ENCODE measurements at regions not wholly inside any gene's neighbourhood (a gene's known extent, or its start where the extent isn't known, plus 50 kb on each side); places are given as distances from the start of the nearest gene placed in this dataset.

DNA sequence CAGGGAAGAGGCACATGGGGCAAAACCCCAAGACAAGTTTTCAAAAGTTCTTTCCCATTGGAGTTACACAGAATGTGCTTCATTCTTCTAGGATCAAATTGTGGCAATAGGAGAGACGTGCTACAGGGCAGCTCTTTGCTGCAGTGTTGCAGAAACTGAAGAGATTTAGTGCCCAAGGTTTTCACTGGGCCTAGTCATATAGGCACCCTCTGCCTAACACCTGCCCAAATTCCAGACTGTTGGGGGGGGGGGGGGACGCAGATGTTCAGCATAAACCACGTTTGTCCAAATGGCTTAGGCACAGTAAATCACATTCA, 346.8 kb upstream of the ZNF717 start:
- Histone ChIP-seq H3K36me3 (no peaks in the 10 kb centered on the region), H3K4me3 (no peak overlapping the region), H3K4me1 (no peaks in the 10 kb centered on the region), H3K9me3 (no peaks in the 10 kb centered on the region), H3K27me3 (no peaks in the 10 kb centered on the region), H3K27ac (no peak overlapping the region)
- DNase-seq (no peak), ATAC-seq (ENCODE audit: low FRiP score in 2 of 2) (no peak)
- no peak for TF ChIP-seq POLR2A (IDR thresholded peaks at IDR 0.05)
- TF ChIP-seq POLR2AphosphoS5 (IDR thresholded peaks at IDR 0.05) = no peak
- no peak for TF ChIP-seq EP300 (IDR thresholded peaks at IDR 0.05)
- TF ChIP-seq, protein P1, sequence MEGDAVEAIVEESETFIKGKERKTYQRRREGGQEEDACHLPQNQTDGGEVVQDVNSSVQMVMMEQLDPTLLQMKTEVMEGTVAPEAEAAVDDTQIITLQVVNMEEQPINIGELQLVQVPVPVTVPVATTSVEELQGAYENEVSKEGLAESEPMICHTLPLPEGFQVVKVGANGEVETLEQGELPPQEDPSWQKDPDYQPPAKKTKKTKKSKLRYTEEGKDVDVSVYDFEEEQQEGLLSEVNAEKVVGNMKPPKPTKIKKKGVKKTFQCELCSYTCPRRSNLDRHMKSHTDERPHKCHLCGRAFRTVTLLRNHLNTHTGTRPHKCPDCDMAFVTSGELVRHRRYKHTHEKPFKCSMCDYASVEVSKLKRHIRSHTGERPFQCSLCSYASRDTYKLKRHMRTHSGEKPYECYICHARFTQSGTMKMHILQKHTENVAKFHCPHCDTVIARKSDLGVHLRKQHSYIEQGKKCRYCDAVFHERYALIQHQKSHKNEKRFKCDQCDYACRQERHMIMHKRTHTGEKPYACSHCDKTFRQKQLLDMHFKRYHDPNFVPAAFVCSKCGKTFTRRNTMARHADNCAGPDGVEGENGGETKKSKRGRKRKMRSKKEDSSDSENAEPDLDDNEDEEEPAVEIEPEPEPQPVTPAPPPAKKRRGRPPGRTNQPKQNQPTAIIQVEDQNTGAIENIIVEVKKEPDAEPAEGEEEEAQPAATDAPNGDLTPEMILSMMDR (IDR thresholded peaks at IDR 0.05) = no peak
- WGBS, 2 donors = 62 to 76% methylated on average over 3 of the region's 3 CpGs

DNA sequence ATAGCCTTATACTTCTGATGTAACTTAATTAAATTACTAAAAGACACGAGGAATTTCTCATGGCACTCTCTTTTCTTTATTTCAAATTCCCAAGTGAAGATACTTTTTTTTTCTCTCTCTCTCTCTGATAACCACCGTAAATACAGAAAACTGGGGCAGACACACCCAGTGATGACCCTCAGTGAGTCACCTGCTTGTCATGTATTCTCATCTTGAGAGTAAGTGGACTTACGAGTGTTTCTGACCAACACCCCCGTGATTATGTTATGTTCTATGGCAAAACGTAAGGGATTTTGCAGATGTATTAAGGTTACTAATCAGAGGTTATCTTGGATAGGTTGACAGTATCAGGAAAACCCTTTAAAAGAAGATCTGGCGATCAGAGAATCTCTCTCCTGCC, 348.8 kb upstream of the ZNF717 start:
- ATAC-seq (ENCODE audit: low FRiP score in 2 of 2) (no peak), DNase-seq (no peak)
- Histone ChIP-seq H3K9me3 (no peaks in the 10 kb centered on the region), H3K27ac (no peak overlapping the region), H3K36me3 (no peaks in the 10 kb centered on the region), H3K4me3 (no peak overlapping the region), H3K27me3 (no peaks in the 10 kb centered on the region), H3K4me1 (no peaks in the 10 kb centered on the region)
- WGBS, 2 donors = 79 to 82% methylated on average over 6 of the region's 6 CpGs
- TF ChIP-seq EP300 (IDR thresholded peaks at IDR 0.05) (no peak), POLR2AphosphoS5 (IDR thresholded peaks at IDR 0.05) (no peak), POLR2A (IDR thresholded peaks at IDR 0.05) (no peak)

DNA sequence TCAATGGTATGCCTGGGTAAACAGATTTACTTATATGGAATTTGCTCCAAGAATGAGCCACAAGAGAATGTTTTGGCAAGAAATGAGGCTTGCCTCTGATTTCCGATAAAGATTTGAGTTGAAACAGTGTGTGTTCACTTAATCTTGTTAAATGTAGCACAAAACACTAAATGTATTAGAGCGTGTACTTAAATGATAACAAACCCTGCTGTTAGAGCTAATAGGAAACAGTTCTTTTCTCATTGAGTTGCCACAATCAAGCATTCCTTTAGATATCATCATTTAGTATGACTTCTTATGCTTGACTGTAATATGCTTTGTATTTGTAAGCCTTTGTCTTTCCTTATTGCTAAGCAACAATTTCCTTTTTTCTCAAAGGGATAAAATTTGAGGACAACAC, 353.6 kb upstream of the ZNF717 start:
- 60 to 70% methylated on average over 2 of the region's 2 CpGs for WGBS, 2 donors
- Histone ChIP-seq H3K27ac (no peak overlapping the region), H3K36me3 (no peaks in the 10 kb centered on the region), H3K9me3 (no peaks in the 10 kb centered on the region), H3K4me3 (no peak overlapping the region), H3K27me3 (no peaks in the 10 kb centered on the region), H3K4me1 (no peaks in the 10 kb centered on the region)
- DNase-seq = no peak
- TF ChIP-seq POLR2A (IDR thresholded peaks at IDR 0.05) (no peak), POLR2AphosphoS5 (IDR thresholded peaks at IDR 0.05) (no peak), EP300 (IDR thresholded peaks at IDR 0.05) (no peak)
- TF ChIP-seq, protein P1 (IDR thresholded peaks at IDR 0.05) = no peak
- no peak for ATAC-seq (ENCODE audit: low FRiP score in 2 of 2)

DNA sequence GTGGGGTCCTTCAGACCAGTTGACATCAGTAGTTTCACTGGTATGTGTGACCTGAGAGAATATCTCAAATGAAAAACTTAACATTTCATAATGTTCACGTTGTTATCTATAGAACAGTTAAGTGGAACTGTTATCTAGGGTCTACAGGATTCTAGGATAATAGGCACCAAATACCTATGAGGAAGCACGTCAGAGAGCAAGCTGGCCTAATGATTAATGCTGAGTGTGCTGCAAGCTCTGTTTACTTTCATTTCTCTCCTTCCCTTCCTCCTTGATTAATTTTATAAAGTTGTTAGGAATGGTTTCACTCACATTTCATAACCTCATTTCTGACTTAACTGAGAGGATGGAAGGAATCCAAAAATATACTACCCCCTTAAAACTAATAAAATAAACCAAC, 362.5 kb upstream of the ZNF717 start:
- no peaks in the 10 kb centered on the region for H3K4me1 ChIP-seq
- 39% methylated on average over 2 of the region's 2 CpGs for WGBS, 2 donors
- ATAC-seq (ENCODE audit: low FRiP score in 2 of 2) (no peak), DNase-seq (no peak)
- no peaks in the 10 kb centered on the region for H3K27me3 ChIP-seq
- no peaks in the 10 kb centered on the region for H3K36me3 ChIP-seq
- no peak overlapping the region for H3K4me3 ChIP-seq
- H3K27ac ChIP-seq = no peak overlapping the region
- H3K9me3 ChIP-seq = peaks cover 0 to 4% (median 0%) of the 10 kb centered on the region in 4 donors
- TF ChIP-seq POLR2AphosphoS5 (IDR thresholded peaks at IDR 0.05) (no peak), EP300 (IDR thresholded peaks at IDR 0.05) (no peak), POLR2A (IDR thresholded peaks at IDR 0.05) (no peak)
- TF ChIP-seq, protein P1 (IDR thresholded peaks at IDR 0.05) = no peak

DNA sequence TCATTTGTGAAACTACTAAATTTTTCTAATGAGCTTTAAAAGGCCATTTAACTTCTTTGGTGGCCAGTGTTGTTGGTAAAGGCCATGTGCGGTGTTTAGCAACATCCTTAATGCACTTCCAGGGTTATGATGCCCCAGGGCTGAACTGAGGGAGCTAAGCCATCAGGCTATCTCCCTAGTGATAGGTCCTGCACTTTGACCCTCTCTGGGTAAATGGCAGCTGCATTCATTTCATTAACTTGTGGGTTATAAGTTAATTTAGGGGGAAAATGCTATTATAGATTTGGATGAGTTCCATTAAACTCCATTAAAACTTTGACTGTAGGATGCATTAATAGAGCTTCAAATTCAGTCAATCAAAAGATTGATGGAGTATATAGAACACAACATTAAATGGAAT, 366.7 kb upstream of the ZNF717 start:
- H3K4me1 ChIP-seq = no peaks in the 10 kb centered on the region
- no peak for DNase-seq
- no peak for ATAC-seq (ENCODE audit: low FRiP score in 2 of 2)
- peaks cover 0 to 4% (median 0%) of the 10 kb centered on the region in 4 donors for H3K9me3 ChIP-seq
- no peaks in the 10 kb centered on the region for H3K27me3 ChIP-seq
- no peak overlapping the region for H3K4me3 ChIP-seq
- WGBS, 2 donors = 97 to 100% methylated on average over 1 of the region's 1 CpG
- H3K27ac ChIP-seq = no peak overlapping the region
- H3K36me3 ChIP-seq = no peaks in the 10 kb centered on the region
- TF ChIP-seq EP300 (IDR thresholded peaks at IDR 0.05) = no peak
- TF ChIP-seq POLR2A (IDR thresholded peaks at IDR 0.05) = no peak
- TF ChIP-seq, protein P1 (IDR thresholded peaks at IDR 0.05) = no peak
- TF ChIP-seq POLR2AphosphoS5 (IDR thresholded peaks at IDR 0.05) = no peak
